Tibial nerve (tissue), 4 donors: ENCODE measurements at regions not wholly inside any gene's neighbourhood (a gene's known extent, or its start where the extent isn't known, plus 50 kb on each side); places are given as distances from the start of the nearest gene placed in this dataset.

Experiments
- EP300 ChIP-seq, 2 donors: sonication (generic); formaldehyde crosslinking; IDR thresholded peaks; one replicate each; pipeline ENCODE4 v1.6.1; 2017; ENCODE audit warnings: antibody characterized with exemption in 2 of 2, mild to moderate bottlenecking in 1 of 2
- POLR2A ChIP-seq, 2 donors: fragments of 450-650 bp; IDR thresholded peaks; one replicate each; pipeline ENCODE4 v1.6.1; 2017; ENCODE audit warnings: antibody characterized with exemption in 2 of 2, mild to moderate bottlenecking in 2 of 2, moderate library complexity in 2 of 2
- TF ChIP-seq, protein P1 (sequence below), 5 experiments: fragments of 200-600 bp in 3 of 5; fragments of 450-650 bp in 2 of 5; sonication (generic) in 3 of 5; IDR thresholded peaks; one replicate each; pipeline ENCODE4 v1.5.1; 2016 to 2019; ENCODE audit warnings: antibody characterized with exemption in 5 of 5, mild to moderate bottlenecking in 3 of 5, moderate library complexity in 2 of 5

DNA sequence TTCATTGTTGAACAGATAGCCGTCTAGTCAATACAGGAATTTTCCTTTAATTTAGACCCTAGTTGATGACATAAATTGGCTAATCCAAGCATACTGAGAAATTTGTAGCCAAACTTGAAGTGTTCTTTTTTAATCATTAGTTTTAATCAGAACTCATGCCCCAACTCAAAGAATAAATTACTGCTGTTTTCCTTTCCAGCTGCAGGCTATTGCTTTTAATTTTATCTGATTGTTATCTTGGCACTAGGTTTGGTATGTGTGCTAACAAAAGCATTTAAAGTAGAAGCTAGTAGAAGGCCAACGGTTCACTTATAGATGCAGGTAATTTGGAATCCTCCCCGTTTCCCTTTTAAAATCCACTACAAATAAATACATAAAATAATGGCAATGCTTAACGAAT, 188.5 kb downstream of the CD109 start:
- TF ChIP-seq, protein P1, sequence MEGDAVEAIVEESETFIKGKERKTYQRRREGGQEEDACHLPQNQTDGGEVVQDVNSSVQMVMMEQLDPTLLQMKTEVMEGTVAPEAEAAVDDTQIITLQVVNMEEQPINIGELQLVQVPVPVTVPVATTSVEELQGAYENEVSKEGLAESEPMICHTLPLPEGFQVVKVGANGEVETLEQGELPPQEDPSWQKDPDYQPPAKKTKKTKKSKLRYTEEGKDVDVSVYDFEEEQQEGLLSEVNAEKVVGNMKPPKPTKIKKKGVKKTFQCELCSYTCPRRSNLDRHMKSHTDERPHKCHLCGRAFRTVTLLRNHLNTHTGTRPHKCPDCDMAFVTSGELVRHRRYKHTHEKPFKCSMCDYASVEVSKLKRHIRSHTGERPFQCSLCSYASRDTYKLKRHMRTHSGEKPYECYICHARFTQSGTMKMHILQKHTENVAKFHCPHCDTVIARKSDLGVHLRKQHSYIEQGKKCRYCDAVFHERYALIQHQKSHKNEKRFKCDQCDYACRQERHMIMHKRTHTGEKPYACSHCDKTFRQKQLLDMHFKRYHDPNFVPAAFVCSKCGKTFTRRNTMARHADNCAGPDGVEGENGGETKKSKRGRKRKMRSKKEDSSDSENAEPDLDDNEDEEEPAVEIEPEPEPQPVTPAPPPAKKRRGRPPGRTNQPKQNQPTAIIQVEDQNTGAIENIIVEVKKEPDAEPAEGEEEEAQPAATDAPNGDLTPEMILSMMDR (IDR thresholded peaks at IDR 0.05): no peak
- TF ChIP-seq POLR2A (IDR thresholded peaks at IDR 0.05): no peak
- TF ChIP-seq EP300 (IDR thresholded peaks at IDR 0.05): no peak
